Suppressor macrophage treated with lipopolysaccharide for 4 hours (primary cell): ENCODE measurements at regions not wholly inside any gene's neighbourhood (a gene's known extent, or its start where the extent isn't known, plus 50 kb on each side); places are given as distances from the start of the nearest gene placed in this dataset.
"Not testable (repeated sequence)": the region's sequence is repeated elsewhere in the genome, so short reads cannot be mapped to it uniquely, and the experiment has no call there.

Source experiments
- DNase-seq: peaks from one replicate; pipeline ENCODE4 v3.0.0-alpha.2; 2020

DNA sequence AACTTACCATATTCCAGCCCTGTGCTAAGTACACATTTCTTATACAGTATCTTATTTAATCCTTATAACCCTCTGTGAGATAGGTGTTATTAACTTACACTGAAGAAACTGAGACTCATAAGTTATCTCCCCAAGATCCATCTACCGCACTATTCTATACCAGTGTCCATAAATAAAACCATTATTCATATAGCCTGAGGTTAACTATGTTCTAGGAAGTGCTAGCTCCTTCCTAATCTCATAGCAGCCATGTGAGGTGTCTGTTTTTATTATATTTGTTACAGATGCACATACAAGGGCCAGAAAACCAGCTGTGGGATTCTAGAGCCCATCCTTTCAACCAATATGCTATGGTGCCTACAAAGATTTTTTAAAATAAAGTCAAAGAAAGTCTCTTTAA lies 100.3 kb upstream of the RAP1B start:
- no peak for DNase-seq

GRCh38 chr12:68514807-68515411 lies 95.8 kb upstream of the RAP1B start:
- no peak for DNase-seq

DNA sequence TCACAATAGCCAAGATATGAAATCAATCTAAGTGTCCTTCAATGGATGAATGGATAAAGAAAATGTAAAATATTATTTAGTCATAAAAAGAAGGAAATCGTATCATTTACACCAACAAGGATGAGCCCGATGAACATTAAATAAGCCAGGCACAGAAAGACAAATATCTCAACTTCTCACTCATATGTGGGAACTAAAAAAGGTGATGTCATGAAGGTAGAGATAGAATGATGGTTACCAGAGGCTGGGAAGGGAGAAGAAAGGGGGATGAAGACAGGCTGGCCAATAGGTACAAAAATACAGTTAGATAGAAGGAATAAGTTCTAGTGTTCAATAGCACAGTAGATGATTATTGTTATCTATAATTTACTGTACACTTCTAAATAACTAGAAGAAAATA lies 94.9 kb upstream of the RAP1B start:
- no peak for DNase-seq

DNA sequence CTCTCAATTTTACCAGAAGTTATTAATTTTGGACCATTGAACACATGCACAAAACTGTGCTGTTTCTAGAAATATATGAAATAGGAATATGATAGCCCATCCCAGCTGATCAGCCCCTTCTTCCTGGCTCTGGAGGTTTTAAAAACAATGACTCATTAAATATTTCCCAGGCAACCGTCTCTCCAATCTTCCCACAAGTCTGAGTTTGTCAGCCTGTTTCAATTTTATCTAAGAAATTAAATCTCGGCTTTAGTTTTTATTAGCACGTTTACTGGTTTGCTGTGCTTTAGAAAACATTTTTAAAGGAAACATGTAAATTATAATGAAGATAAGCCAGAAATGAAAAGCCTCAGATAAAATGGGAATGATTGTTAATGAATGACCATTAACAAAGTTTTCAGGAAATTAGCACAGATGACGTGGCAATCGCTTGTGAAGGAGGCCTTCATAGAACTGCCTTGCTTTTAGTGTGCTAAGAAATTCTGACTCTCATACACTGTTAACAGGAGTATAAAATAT lies 89.3 kb upstream of the RAP1B start:
- no peak for DNase-seq

GRCh38 chr12:68521848-68522502 lies 88.7 kb upstream of the RAP1B start:
- DNase-seq, result no peak

- no peak for DNase-seq
Measured at GRCh38 chr12:68529466-68529865, 81.2 kb upstream of the RAP1B start.

DNA sequence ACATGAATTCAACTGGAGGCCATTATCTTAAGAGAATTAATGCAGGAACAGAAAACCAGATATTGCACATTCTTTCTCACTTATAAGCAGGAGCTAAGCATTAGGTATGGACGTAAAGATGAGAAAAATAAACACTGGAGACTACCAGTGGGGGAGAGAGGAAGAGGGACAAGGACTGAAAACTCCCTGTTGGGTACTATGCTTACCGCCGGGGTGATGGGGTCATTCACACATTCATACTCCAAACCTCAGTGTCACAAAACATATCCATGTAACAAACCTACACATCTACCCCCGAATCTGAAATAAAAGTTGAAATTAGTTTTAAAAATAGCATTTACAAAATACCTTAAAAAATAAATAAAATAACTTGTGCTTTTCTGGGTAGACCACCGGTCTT lies 80.8 kb upstream of the RAP1B start:
- DNase-seq, result no peak

DNA sequence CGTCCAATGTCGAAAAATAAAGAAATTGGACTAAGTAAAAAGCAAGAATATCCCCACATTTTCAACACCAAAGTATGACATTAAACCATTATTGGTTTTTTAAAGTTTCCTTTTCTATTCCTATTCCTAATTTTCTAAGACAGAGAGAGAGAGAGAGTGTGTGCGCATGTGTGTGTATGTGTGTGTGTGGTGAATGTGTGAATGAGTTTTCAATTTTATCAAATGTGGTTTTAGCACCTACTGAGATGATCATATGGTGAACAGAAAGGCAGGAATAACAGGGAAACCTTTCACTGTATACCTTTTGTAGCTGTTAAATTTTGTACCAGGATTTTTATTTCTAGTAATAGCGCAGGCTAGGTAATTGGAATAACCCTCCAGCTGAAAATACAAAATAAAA lies 80.4 kb upstream of the RAP1B start:
- DNase-seq, result no peak

- no peak for DNase-seq
Measured at GRCh38 chr12:68530965-68531364, 79.7 kb upstream of the RAP1B start.

DNA sequence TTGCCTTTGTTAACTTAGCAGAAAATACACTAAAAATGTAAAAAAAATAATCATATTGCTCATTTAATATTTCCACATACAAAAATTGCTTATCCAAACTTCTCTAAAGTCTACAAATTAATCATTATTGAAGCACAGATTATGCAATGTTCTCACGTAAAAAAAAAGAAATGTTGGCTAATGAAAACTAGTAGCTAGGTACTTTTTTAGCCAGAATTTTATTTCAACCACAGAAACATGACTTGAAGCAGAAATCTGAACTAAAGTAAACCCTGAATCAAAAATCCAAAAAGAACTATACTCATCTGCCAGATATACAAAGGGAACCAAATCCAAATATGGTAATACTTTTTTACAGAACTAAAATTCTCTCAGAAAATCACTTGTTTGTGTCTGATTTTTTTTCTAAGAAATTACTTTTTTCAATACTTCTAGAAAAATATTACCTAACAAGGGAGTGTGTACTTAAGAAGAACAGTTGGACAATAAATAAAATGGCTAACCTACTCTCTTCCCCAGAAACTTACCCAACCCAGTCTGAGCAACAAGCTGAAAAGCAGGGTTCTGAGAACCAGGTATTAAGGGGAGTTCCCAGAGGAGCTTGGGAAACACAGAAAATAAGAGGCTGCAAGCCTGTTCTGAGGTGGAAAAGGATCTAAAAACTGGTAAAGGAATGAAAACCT lies 78.4 kb upstream of the RAP1B start:
- DNase-seq, result peak; percentile 66

DNA sequence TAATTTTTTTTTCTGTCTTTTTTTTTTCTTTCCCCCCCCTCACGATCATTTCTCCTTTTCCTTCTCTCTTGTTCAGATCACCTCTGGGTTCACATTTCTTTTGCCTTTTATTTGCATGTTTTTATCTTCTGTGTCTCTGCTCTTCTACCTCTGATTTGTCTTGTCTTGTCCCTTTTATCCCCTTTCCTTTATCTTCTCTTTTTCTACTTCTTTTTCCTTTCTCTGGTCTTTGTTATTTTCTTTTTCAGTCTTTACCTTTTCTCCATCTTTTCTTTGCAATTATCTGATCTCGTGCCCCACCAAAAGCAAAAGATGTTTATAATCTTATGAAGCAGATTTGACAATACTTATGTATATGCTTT lies 77.8 kb upstream of the RAP1B start:
- no peak for DNase-seq

- DNase-seq, result no peak
Measured at GRCh38 chr12:68534108-68534507, 76.6 kb upstream of the RAP1B start.

GRCh38 chr12:68536885-68537485 lies 73.7 kb upstream of the RAP1B start:
- no peak for DNase-seq

GRCh38 chr12:68537571-68537970 lies 73.1 kb upstream of the RAP1B start:
- DNase-seq, result no peak

DNA sequence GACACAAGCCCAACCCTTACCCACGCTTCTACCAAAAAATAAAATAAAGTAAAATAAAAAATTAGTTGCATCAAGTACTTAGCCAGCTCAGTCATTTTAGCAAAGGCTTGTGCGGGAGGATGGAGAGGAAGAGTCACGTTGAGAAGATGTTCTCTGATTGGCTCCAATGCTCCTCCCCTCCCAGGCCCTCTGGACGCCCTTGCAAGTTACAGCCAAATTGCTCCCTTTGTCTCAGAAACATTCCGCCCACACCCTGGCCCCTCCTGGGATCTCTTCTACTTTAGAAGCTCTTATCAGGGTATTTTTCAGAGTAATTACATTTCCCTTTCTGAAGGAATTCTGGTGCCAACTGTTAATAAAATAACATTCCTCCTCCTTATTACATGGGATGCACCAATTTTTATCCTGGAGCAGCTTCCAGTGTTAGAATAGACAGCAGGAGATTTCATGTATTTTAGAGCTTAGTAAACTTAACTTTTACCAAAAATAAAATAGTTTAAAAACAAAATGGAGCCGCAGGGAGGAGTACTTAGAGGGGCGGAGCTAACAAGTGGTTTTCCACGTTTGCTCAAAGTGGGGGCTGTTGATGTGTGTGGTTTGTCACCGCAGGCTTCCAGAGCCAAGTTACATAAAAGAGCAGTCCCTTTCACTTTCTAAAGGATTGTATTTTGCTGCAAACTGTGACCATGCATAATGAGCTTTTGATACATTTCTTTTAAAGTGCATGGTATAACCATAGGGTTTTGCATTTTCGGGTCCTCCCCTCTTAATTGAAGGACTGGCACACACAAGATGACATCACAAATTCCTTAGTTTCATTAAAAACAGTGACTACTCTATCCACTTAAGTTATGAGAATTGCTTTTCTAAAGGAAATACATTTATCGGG lies 71.7 kb upstream of the RAP1B start:
- peak; percentile 86 for DNase-seq

DNA sequence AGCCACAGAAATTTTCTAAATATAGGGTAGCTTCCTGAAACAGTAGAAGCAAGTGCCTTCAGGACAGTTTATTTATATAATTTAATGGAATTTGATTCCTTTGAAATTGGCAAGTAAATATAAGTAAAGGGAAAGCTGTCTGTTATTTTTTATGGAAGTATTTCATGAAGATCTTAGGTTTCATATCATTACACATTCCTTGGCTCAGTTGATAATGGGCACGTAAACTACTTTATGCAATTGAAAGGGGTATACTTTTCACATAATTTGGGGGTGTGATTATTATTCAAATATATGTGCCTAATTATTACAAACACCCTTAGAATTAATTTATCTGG lies 71.1 kb upstream of the RAP1B start:
- DNase-seq, result no peak

GRCh38 chr12:68540768-68541167 lies 69.9 kb upstream of the RAP1B start:
- DNase-seq, result not testable (repeated sequence)

GRCh38 chr12:68547318-68547717 lies 63.4 kb upstream of the RAP1B start:
- DNase-seq, result not testable (repeated sequence)

DNA sequence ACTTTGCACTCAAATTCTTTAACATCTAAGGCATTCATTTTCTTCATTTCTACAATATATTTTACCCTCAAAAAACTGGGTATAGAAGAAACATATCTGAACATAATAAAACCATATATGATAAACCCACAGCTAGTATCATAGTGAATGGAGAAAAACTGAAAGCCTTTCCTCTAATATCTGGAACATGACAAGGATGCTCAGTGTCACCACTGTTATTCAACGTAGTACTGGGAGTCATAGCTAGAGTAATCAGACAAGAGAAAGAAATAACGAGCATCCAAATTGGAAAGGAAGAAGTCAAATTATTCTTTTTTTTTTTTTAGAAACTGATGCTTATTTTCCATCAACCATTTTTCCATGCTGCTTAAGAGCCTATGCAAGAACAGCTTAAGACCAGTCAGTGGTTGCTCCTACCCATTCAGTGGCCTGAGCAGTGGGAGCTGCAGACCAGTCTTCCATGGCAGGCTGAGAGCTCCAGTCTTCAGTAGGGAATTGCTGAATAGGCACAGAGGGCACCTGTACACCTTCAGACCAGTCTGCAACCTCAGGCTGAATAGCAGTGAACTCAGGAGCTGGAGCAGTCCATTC lies 58.0 kb upstream of the RAP1B start:
- not testable (repeated sequence) for DNase-seq

DNA sequence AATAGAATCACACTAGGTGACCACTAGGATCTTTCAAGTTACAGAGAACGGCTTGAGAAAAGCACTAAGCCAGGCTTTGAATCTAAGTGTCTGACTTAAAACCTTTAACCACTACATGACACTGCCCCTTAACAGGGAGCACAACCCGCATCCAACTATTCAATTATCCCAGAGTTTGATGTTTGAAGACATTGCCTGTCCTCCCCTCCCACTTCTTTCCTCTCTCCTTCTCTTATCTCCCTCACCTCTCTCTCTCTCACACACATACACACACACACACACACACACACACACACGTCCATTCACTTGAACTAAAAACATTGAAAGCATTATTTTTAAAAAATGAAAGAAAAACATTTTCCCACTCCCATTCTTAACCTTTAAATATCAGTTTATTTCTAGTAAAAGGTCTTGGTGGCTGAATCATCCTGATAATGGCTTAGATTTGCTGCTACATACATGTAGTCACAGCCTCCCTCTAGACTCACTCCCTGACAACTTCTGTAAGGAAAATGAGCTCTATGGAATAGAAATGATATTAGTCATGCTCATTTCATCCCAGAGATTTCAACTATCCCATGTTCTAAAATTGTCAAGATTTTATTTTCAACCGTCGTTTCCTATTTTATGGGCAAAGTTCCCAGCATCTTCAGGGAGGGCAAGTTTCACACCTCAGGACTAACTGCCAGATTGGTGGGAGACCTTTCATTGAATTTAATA lies 53.5 kb upstream of the RAP1B start:
- DNase-seq, result no peak

- peak; percentile 60 for DNase-seq
Measured at GRCh38 chr12:68559246-68559645, 51.5 kb upstream of the RAP1B start.
